ENCODE measurements at regions not wholly inside any gene's neighbourhood (a gene's known extent, or its start where the extent isn't known, plus 50 kb on each side); places are given as distances from the start of the nearest gene placed in this dataset.

DNA sequence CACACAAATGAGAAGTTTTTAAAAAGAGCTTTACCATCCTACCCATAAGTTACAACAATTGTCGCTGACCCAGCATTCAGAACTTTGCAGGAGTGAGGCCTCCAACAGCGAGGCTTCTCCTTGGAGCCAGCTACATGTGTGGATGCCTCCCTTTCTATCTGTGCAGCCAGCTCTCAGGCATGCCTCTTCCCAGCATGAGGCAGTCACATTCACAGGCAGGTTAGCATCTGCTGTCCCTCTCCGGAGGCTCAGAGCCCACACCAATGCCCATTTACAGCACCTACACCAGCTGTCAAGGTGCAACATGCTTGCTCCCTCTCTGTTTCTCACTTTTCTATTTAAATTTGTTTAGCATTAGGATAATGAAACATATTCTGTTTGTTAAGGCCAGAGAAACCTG lies 278.7 kb upstream of the PODXL start:
- TF ChIP-seq, protein P1, sequence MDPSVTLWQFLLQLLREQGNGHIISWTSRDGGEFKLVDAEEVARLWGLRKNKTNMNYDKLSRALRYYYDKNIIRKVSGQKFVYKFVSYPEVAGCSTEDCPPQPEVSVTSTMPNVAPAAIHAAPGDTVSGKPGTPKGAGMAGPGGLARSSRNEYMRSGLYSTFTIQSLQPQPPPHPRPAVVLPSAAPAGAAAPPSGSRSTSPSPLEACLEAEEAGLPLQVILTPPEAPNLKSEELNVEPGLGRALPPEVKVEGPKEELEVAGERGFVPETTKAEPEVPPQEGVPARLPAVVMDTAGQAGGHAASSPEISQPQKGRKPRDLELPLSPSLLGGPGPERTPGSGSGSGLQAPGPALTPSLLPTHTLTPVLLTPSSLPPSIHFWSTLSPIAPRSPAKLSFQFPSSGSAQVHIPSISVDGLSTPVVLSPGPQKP (IDR thresholded peaks at IDR 0.05; ENCODE audit: borderline replicate concordance, low read depth, low read length): no peak
- TF ChIP-seq BHLHE40 (IDR thresholded peaks at IDR 0.05; ENCODE audit: low read depth, low read length) (no peak), RFX5 (IDR thresholded peaks at IDR 0.05; ENCODE audit: low read depth, low read length) (no peak), MXI1 (IDR thresholded peaks at IDR 0.05; ENCODE audit: borderline replicate concordance, low read depth, low read length) (no peak), RAD21 (IDR thresholded peaks at IDR 0.05; ENCODE audit: low read length) (no peak), MAFK (IDR thresholded peaks at IDR 0.05; ENCODE audit: low read depth, low read length) (no peak), SMC3 (IDR thresholded peaks at IDR 0.05; ENCODE audit: low read depth, low read length) (no peak)
- TF ChIP-seq, protein P2, sequence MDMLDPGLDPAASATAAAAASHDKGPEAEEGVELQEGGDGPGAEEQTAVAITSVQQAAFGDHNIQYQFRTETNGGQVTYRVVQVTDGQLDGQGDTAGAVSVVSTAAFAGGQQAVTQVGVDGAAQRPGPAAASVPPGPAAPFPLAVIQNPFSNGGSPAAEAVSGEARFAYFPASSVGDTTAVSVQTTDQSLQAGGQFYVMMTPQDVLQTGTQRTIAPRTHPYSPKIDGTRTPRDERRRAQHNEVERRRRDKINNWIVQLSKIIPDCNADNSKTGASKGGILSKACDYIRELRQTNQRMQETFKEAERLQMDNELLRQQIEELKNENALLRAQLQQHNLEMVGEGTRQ (IDR thresholded peaks at IDR 0.05; ENCODE audit: low read depth, low read length): no peak
- no peak overlapping the region for H2AFZ ChIP-seq (replicated peaks; ENCODE audit: low read length, poor library complexity)
- H3K4ac ChIP-seq (ENCODE audit: low read depth, low read length): no peak overlapping the region
- no peaks in the 10 kb centered on the region for H3K36me3 ChIP-seq (ENCODE audit: control insufficient read depth, insufficient read depth, low read length)
- no peaks in the 10 kb centered on the region for H3K9me1 ChIP-seq (ENCODE audit: insufficient read depth, low read length)
- H2BK120ac ChIP-seq (ENCODE audit: low read depth, low read length): no peak overlapping the region
- no peaks in the 10 kb centered on the region for H3K4me1 ChIP-seq (ENCODE audit: control insufficient read depth, insufficient read depth, low read length)
- no peak overlapping the region for H2BK20ac ChIP-seq (ENCODE audit: low read depth, low read length)
- H4K20me1 ChIP-seq (ENCODE audit: insufficient read depth, low read length): no peaks in the 10 kb centered on the region
- no peak overlapping the region for H3K9ac ChIP-seq (ENCODE audit: low read depth, low read length)
- no peak overlapping the region for H4K8ac ChIP-seq (ENCODE audit: low read depth in 2 of 2, low read length in 2 of 2)
- H3K14ac ChIP-seq (replicated peaks; ENCODE audit: low read depth, low read length): no peak overlapping the region
- WGBS, 2 experiments (ENCODE audit: extremely low coverage in 2 of 2, insufficient read length in 1 of 2): 54% methylated on average over 3 of the region's 3 CpGs; no CpG with 5 or more reads in 1 of the 2 experiments
- in situ Hi-C loops (cut with MboI; ENCODE audit: low sequenced_read_pairs): no loop called here
- intact Hi-C loops (cut with micrococcal nuclease): no loop called here
- no peak overlapping the region for H4K91ac ChIP-seq (ENCODE audit: insufficient read depth, low read depth, low read length)
- H2BK5ac ChIP-seq (ENCODE audit: low read depth, low read length, poor library complexity, severe bottlenecking): no peak overlapping the region
- no peak overlapping the region for H3K4me2 ChIP-seq (ENCODE audit: low read depth, low read length)
- no peaks in the 10 kb centered on the region for H3K9me3 ChIP-seq (ENCODE audit: control insufficient read depth, insufficient read depth, low read length)
- no peak overlapping the region for H2BK15ac ChIP-seq (ENCODE audit: low read depth, low read length)
- ChIA-PET POLR2A (ENCODE audit: unreplicated experiment) (no interaction called here), CTCF (interaction anchor here (0.5 kb wide), 1 partner anchor 175 kb away, joined by 3 read pairs; no protein-coding TSS in a partner anchor)
- 0 out of 2 replicates have a peak, but pooled peaks cover 1% of the 10 kb centered on the region for H3K27me3 ChIP-seq (ENCODE audit: control insufficient read depth, insufficient read depth, low read length)
- H3K27ac ChIP-seq (ENCODE audit: insufficient read depth, low read length): no peak overlapping the region
- H2AK5ac ChIP-seq (ENCODE audit: low read depth, low read length): no peak overlapping the region
- no peak for ATAC-seq (ENCODE audit: low read depth)
- H3K79me1 ChIP-seq (ENCODE audit: low read depth in 1 of 2, low read length in 2 of 2): no peaks in the 10 kb centered on the region
- H3K56ac ChIP-seq (ENCODE audit: extremely low read depth, insufficient read depth, low read length): no peak overlapping the region
- BruUV-seq (replicated peaks): no TSS peak
- dilution Hi-C loops (cut with HindIII; ENCODE audit: low sequenced_read_pairs, unreplicated experiment): no loop called here
- no peak for DNase-seq
- H3K23ac ChIP-seq (ENCODE audit: low read depth, low read length): no peak overlapping the region
- no peak overlapping the region for H2AK9ac ChIP-seq (replicated peaks; ENCODE audit: low read depth, low read length, poor library complexity)
- H4K5ac ChIP-seq (ENCODE audit: low read depth, low read length): no peak overlapping the region
- no peak overlapping the region for H3K18ac ChIP-seq (ENCODE audit: low read depth, low read length)
- H3K4me3 ChIP-seq (ENCODE audit: insufficient read depth, low read depth, low read length): no peak overlapping the region

Measured in IMR-90 (cell line).